Suprapubic skin (tissue), 4 donors: ENCODE measurements at regions not wholly inside any gene's neighbourhood (a gene's known extent, or its start where the extent isn't known, plus 50 kb on each side); places are given as distances from the start of the nearest gene placed in this dataset.

Experiments
- EP300 ChIP-seq: sonication (generic); formaldehyde crosslinking; IDR thresholded peaks from one replicate; pipeline ENCODE4 v1.6.1; 2017; ENCODE audit warnings: antibody characterized with exemption
- POLR2AphosphoS5 ChIP-seq, 3 donors: sonication (generic); formaldehyde crosslinking; IDR thresholded peaks; one replicate each; pipeline ENCODE4 v1.6.1; 2017; ENCODE audit warnings: antibody characterized with exemption in 3 of 3
- TF ChIP-seq, protein P1 (sequence below), 2 donors: fragments of 200-600 bp in 1 of 2; fragments of 450-650 bp in 1 of 2; sonication (generic) in 1 of 2; IDR thresholded peaks; one replicate each; pipeline ENCODE4 v1.5.1; 2016 to 2019; ENCODE audit warnings: antibody characterized with exemption in 2 of 2, mild to moderate bottlenecking in 1 of 2, moderate library complexity in 1 of 2

DNA sequence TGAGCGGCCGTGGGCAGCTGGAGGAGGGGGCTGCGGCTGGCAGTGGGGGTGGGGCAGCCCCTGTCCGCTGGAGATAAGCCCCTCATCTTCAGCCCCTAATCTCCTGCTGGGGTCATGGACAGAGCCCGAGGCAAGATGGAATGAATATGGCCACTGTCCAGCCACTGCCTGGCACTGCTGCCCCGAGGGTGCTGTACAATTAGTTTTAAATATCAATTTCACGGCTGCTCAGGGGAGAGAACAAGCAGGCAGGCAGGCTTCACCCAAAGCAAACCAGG is 64.1 kb upstream of the NKX1-1 start:
- TF ChIP-seq, protein P1, sequence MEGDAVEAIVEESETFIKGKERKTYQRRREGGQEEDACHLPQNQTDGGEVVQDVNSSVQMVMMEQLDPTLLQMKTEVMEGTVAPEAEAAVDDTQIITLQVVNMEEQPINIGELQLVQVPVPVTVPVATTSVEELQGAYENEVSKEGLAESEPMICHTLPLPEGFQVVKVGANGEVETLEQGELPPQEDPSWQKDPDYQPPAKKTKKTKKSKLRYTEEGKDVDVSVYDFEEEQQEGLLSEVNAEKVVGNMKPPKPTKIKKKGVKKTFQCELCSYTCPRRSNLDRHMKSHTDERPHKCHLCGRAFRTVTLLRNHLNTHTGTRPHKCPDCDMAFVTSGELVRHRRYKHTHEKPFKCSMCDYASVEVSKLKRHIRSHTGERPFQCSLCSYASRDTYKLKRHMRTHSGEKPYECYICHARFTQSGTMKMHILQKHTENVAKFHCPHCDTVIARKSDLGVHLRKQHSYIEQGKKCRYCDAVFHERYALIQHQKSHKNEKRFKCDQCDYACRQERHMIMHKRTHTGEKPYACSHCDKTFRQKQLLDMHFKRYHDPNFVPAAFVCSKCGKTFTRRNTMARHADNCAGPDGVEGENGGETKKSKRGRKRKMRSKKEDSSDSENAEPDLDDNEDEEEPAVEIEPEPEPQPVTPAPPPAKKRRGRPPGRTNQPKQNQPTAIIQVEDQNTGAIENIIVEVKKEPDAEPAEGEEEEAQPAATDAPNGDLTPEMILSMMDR (IDR thresholded peaks at IDR 0.05): no peak
- TF ChIP-seq EP300 (no peak), POLR2AphosphoS5 (IDR thresholded peaks at IDR 0.05) (no peak)
